EH (cell line): ENCODE measurements at regions not wholly inside any gene's neighbourhood (a gene's known extent, or its start where the extent isn't known, plus 50 kb on each side); places are given as distances from the start of the nearest gene placed in this dataset.
A peak's percentile ranks its signal among the peaks of the same experiment; 100 is the strongest.
"Not testable (repeated sequence)": the region's sequence is repeated elsewhere in the genome, so short reads cannot be mapped to it uniquely, and the experiment has no call there.

Source experiments
- DNase-seq: peaks from one replicate; pipeline ENCODE4 v3.0.0-alpha.2; 2015; ENCODE audit warnings: low read depth

GRCh38 chr5:89662499-89662898 lies 747.1 kb downstream of the CETN3 start:
- no peak for DNase-seq

- no peak for DNase-seq
These were observed 755.9 kb upstream of the MEF2C start for GRCh38 chr5:89638871-89639270.

GRCh38 chr5:89634176-89634575 lies 751.2 kb upstream of the MEF2C start:
- not testable (repeated sequence) for DNase-seq

- not testable (repeated sequence) for DNase-seq
These were observed 747.1 kb upstream of the MEF2C start for GRCh38 chr5:89630064-89630463.

- peak; percentile 1 for DNase-seq
These were observed 746.1 kb upstream of the MEF2C start for GRCh38 chr5:89628876-89629635.

- no peak for DNase-seq
These were observed 733.0 kb upstream of the MEF2C start for GRCh38 chr5:89615839-89616518.

- DNase-seq = no peak
These were observed 730.4 kb upstream of the MEF2C start for GRCh38 chr5:89613222-89613956.

- DNase-seq = no peak
These were observed 724.1 kb upstream of the MEF2C start for GRCh38 chr5:89606939-89607534.

GRCh38 chr5:89604342-89604741 lies 721.4 kb upstream of the MEF2C start:
- DNase-seq = no peak

- DNase-seq = no peak
These were observed 718.9 kb upstream of the MEF2C start for GRCh38 chr5:89601880-89602279.

- DNase-seq = no peak
These were observed 714.9 kb upstream of the MEF2C start for GRCh38 chr5:89597878-89598277.

- DNase-seq = no peak
These were observed 713.8 kb upstream of the MEF2C start for GRCh38 chr5:89596821-89597220.

GRCh38 chr5:89595056-89595455 lies 712.1 kb upstream of the MEF2C start:
- no peak for DNase-seq

GRCh38 chr5:89584339-89584956 lies 701.5 kb upstream of the MEF2C start:
- no peak for DNase-seq

GRCh38 chr5:89583534-89583933 lies 700.5 kb upstream of the MEF2C start:
- DNase-seq = no peak

GRCh38 chr5:89582768-89583339 lies 699.9 kb upstream of the MEF2C start:
- no peak for DNase-seq

- no peak for DNase-seq
These were observed 698.0 kb upstream of the MEF2C start for GRCh38 chr5:89580976-89581375.

GRCh38 chr5:89575319-89575718 lies 692.3 kb upstream of the MEF2C start:
- DNase-seq = no peak

- no peak for DNase-seq
These were observed 690.4 kb upstream of the MEF2C start for GRCh38 chr5:89573345-89573744.

- DNase-seq = no peak
These were observed 689.7 kb upstream of the MEF2C start for GRCh38 chr5:89572696-89573095.

GRCh38 chr5:89570557-89570956 lies 687.6 kb upstream of the MEF2C start:
- DNase-seq = no peak

GRCh38 chr5:89566340-89566739 lies 683.4 kb upstream of the MEF2C start:
- no peak for DNase-seq
